ENCODE measurements at regions not wholly inside any gene's neighbourhood (a gene's known extent, or its start where the extent isn't known, plus 50 kb on each side); places are given as distances from the start of the nearest gene placed in this dataset.
"Not testable (repeated sequence)": the region's sequence is repeated elsewhere in the genome, so short reads cannot be mapped to it uniquely, and the experiment has no call there.

GRCh38 chrX:26922278-26922677 lies 540.9 kb downstream of the PPP4R3C start:
- intact Hi-C loops (cut with DNase I; ENCODE audit: low total_unique reads) = no loop called here
- no peak overlapping the region for H3K4me3 ChIP-seq
- H3K27ac ChIP-seq = no peak overlapping the region
- H3K36me3 ChIP-seq (ENCODE audit: low read depth, missing control alignments) = no peaks in the 10 kb centered on the region
- no peak for DNase-seq
- no peaks in the 10 kb centered on the region for H3K9me3 ChIP-seq
- no peaks in the 10 kb centered on the region for H3K27me3 ChIP-seq
- no peak for TF ChIP-seq POLR2A (IDR thresholded peaks at IDR 0.05)
- TF ChIP-seq CTCF (IDR thresholded peaks at IDR 0.05) = no peak
- no peaks in the 10 kb centered on the region for H3K4me1 ChIP-seq
- WGBS, 2 donors = 85 to 88% methylated on average over 3 of the region's 3 CpGs

GRCh38 chrX:26918631-26919030 lies 544.5 kb downstream of the PPP4R3C start:
- no peak for TF ChIP-seq CTCF (IDR thresholded peaks at IDR 0.05)
- no peak for TF ChIP-seq POLR2A (IDR thresholded peaks at IDR 0.05)
- no peaks in the 10 kb centered on the region for H3K4me1 ChIP-seq
- H3K9me3 ChIP-seq = no peaks in the 10 kb centered on the region
- H3K27me3 ChIP-seq = no peaks in the 10 kb centered on the region
- H3K27ac ChIP-seq = no peak overlapping the region
- DNase-seq = peak; percentile 21
- no peak overlapping the region for H3K4me3 ChIP-seq
- WGBS, 2 donors = 0 to 45% methylated on average over 1 to 4 of the region's 4 CpGs
- H3K36me3 ChIP-seq (ENCODE audit: low read depth, missing control alignments) = no peaks in the 10 kb centered on the region
- intact Hi-C loops (cut with DNase I; ENCODE audit: low total_unique reads) = no loop called here

- Histone ChIP-seq H3K36me3 (ENCODE audit: low read depth, missing control alignments) (no peaks in the 10 kb centered on the region), H3K9me3 (no peaks in the 10 kb centered on the region), H3K4me1 (no peaks in the 10 kb centered on the region), H3K4me3 (no peak overlapping the region), H3K27me3 (no peaks in the 10 kb centered on the region), H3K27ac (no peak overlapping the region)
- no peak for DNase-seq
- intact Hi-C loops (cut with DNase I; ENCODE audit: low total_unique reads) = no loop called here
- WGBS, 2 donors = 86 to 92% methylated on average over 5 of the region's 5 CpGs
- no peak for TF ChIP-seq POLR2A (IDR thresholded peaks at IDR 0.05)
- TF ChIP-seq CTCF (IDR thresholded peaks at IDR 0.05) = no peak
Measured at GRCh38 chrX:26916991-26917390, 546.1 kb downstream of the PPP4R3C start.

- TF ChIP-seq CTCF (IDR thresholded peaks at IDR 0.05) (no peak), POLR2A (IDR thresholded peaks at IDR 0.05) (no peak)
- intact Hi-C loops (cut with DNase I; ENCODE audit: low total_unique reads) = no loop called here
- no peak overlapping the region for H3K4me3 ChIP-seq
- no peaks in the 10 kb centered on the region for H3K36me3 ChIP-seq (ENCODE audit: low read depth, missing control alignments)
- H3K27me3 ChIP-seq = no peaks in the 10 kb centered on the region
- H3K27ac ChIP-seq = no peak overlapping the region
- 85 to 94% methylated on average over 2 of the region's 2 CpGs for WGBS, 2 donors
- H3K4me1 ChIP-seq = no peaks in the 10 kb centered on the region
- DNase-seq = no peak
- no peaks in the 10 kb centered on the region for H3K9me3 ChIP-seq
Measured at GRCh38 chrX:26915064-26915463, 548.1 kb downstream of the PPP4R3C start.

- Histone ChIP-seq H3K36me3 (ENCODE audit: low read depth, missing control alignments) (no peaks in the 10 kb centered on the region), H3K4me3 (no peak overlapping the region), H3K4me1 (no peaks in the 10 kb centered on the region), H3K27me3 (no peaks in the 10 kb centered on the region), H3K9me3 (no peaks in the 10 kb centered on the region), H3K27ac (no peak overlapping the region)
- intact Hi-C loops (cut with DNase I; ENCODE audit: low total_unique reads) = no loop called here
- DNase-seq = no peak
- WGBS, 2 donors = 76 to 77% methylated on average over 2 of the region's 2 CpGs
- no peak for TF ChIP-seq POLR2A (IDR thresholded peaks at IDR 0.05)
Measured at GRCh38 chrX:26914232-26914631, 548.9 kb downstream of the PPP4R3C start.

- intact Hi-C loops (cut with DNase I; ENCODE audit: low total_unique reads); DNase-seq; H3K4me1 ChIP-seq; H3K27ac ChIP-seq; H3K36me3 ChIP-seq (ENCODE audit: low read depth, missing control alignments); H3K27me3 ChIP-seq; H3K4me3 ChIP-seq; H3K9me3 ChIP-seq: not testable (repeated sequence)
- 89 to 96% methylated on average over 3 of the region's 3 CpGs for WGBS, 2 donors
Measured at GRCh38 chrX:26911785-26912184, 551.4 kb downstream of the PPP4R3C start.
